Activated CD4-positive, alpha-beta T cell treated with anti-CD3 and anti-CD28 coated beads, Interleukin-2, Interleukin-4, amounts not matched to agents 100 ng/mL and 50 ng/mL, durations not matched to agents 16 hours and 8 hours (primary cell): ENCODE measurements at regions not wholly inside any gene's neighbourhood (a gene's known extent, or its start where the extent isn't known, plus 50 kb on each side); places are given as distances from the start of the nearest gene placed in this dataset.
A peak's percentile ranks its signal among the peaks of the same experiment; 100 is the strongest.

Experiments used
- DNase-seq: peaks from one replicate; pipeline ENCODE4 v3.0.0-alpha.2; 2020; ENCODE audit warnings: low spot score

- no peak for DNase-seq
Observed at GRCh38 chr20:50301165-50301564, 110.5 kb downstream of the CEBPB start.

- DNase-seq, result no peak
Observed at GRCh38 chr20:50301712-50302111, 111.1 kb downstream of the CEBPB start.

- no peak for DNase-seq
Observed at GRCh38 chr20:50302341-50303057, 111.9 kb downstream of the CEBPB start.

- DNase-seq, result no peak
Observed at GRCh38 chr20:50303573-50304500, 113.2 kb downstream of the CEBPB start.

- DNase-seq, result no peak
Observed at GRCh38 chr20:50304501-50304856, 113.8 kb downstream of the CEBPB start.

- DNase-seq, result no peak
Observed at GRCh38 chr20:50304923-50305635, 114.4 kb downstream of the CEBPB start.

- DNase-seq, result no peak
Observed at GRCh38 chr20:50305636-50306477, 115.2 kb downstream of the CEBPB start.

GRCh38 chr20:50306478-50307423, 116.1 kb downstream of the CEBPB start:
- DNase-seq, result no peak

- no peak for DNase-seq
Observed at GRCh38 chr20:50308166-50308512, 117.5 kb downstream of the CEBPB start.

GRCh38 chr20:50308513-50309279, 118.1 kb downstream of the CEBPB start:
- no peak for DNase-seq

GRCh38 chr20:50309280-50309763, 118.7 kb downstream of the CEBPB start:
- DNase-seq, result no peak

GRCh38 chr20:50309764-50310672, 119.4 kb downstream of the CEBPB start:
- DNase-seq, result no peak

- peak; percentile 15 for DNase-seq
Observed at GRCh38 chr20:50310673-50311051, 120.0 kb downstream of the CEBPB start.

GRCh38 chr20:50311308-50312001, 120.8 kb downstream of the CEBPB start:
- DNase-seq, result no peak

- DNase-seq, result no peak
Observed at GRCh38 chr20:50312002-50312681, 121.5 kb downstream of the CEBPB start.

GRCh38 chr20:50312682-50313521, 122.3 kb downstream of the CEBPB start:
- DNase-seq, result no peak

- no peak for DNase-seq
Observed at GRCh38 chr20:50313522-50313820, 122.8 kb downstream of the CEBPB start.
